CD4-positive, CD25-positive, alpha-beta regulatory T cell (primary cell): ENCODE measurements at regions not wholly inside any gene's neighbourhood (a gene's known extent, or its start where the extent isn't known, plus 50 kb on each side); places are given as distances from the start of the nearest gene placed in this dataset.

ENCODE experiments used
- ATAC-seq, 2 donors: fragments of 150-1000 bp; cut with Tn5 transposase; one replicate each; pipeline ENCODE4 v1.10.0; 2021; ENCODE audit warnings: low read depth in 2 of 2, moderate number of reproducible peaks in 2 of 2, moderate library complexity in 1 of 2
- DNase-seq, 3 donors: peaks; one replicate each; pipeline versions ENCODE4 v3.0.0 to v3.0.0-alpha.2; 2012 to 2022; ENCODE audit warnings: mixed read lengths in 1 of 3
- H3K27ac ChIP-seq: one replicate; pipeline ENCODE4 v1.7.0; 2013; ENCODE audit warnings: mild to moderate bottlenecking, low read length; ENCODE audit not compliant: insufficient read depth, poor library complexity, severe bottlenecking
- H3K27me3 ChIP-seq: one replicate; pipeline ENCODE4 v1.7.0; 2013; ENCODE audit warnings: low read length; ENCODE audit not compliant: control insufficient read depth, insufficient read depth
- H3K36me3 ChIP-seq: one replicate; pipeline ENCODE4 v1.7.0; 2013; ENCODE audit warnings: mild to moderate bottlenecking, low read length, moderate library complexity; ENCODE audit not compliant: control insufficient read depth, insufficient read depth
- H3K4me1 ChIP-seq: 2 replicates; pipeline ENCODE4 v1.7.0; 2013; ENCODE audit warnings: mild to moderate bottlenecking, low read length; ENCODE audit not compliant: insufficient read depth, control insufficient read depth, poor library complexity, severe bottlenecking
- H3K4me3 ChIP-seq: one replicate; pipeline ENCODE4 v1.7.0; 2013; ENCODE audit warnings: low read depth, mild to moderate bottlenecking, low read length, moderate library complexity
- H3K9me3 ChIP-seq, 2 experiments: 1 replicate in 1 of 2; 2 replicates in 1 of 2; pipeline ENCODE4 v1.7.0; 2013; ENCODE audit warnings: low read length in 2 of 2, mild to moderate bottlenecking in 1 of 2, moderate library complexity in 1 of 2; ENCODE audit not compliant: control insufficient read depth in 2 of 2
- H3K27ac Mint-ChIP-seq, 3 donors: one replicate each; pipeline ENCODE4 v1.8.0; 2020 to 2022; ENCODE audit warnings: mild to moderate bottlenecking in 3 of 3, mixed read lengths in 3 of 3, moderate library complexity in 2 of 3
- H3K27me3 Mint-ChIP-seq: one replicate; pipeline ENCODE4 v1.8.0; 2022; ENCODE audit warnings: mild to moderate bottlenecking, mixed read lengths
- H3K36me3 Mint-ChIP-seq: one replicate; pipeline ENCODE4 v1.8.0; 2020; ENCODE audit warnings: mixed read lengths
- H3K4me1 Mint-ChIP-seq, 4 donors: one replicate each; pipeline ENCODE4 v1.8.0; 2020 to 2022; ENCODE audit warnings: mixed read lengths in 4 of 4, mild to moderate bottlenecking in 1 of 4
- H3K4me3 Mint-ChIP-seq, 4 donors: one replicate each; pipeline ENCODE4 v1.8.0; 2020 to 2022; ENCODE audit warnings: mild to moderate bottlenecking in 4 of 4, mixed read lengths in 4 of 4, moderate library complexity in 3 of 4
- H3K9me3 Mint-ChIP-seq, 7 donors: one replicate each; pipeline ENCODE4 v1.8.0; 2020 to 2022; ENCODE audit warnings: mixed read lengths in 7 of 7, mild to moderate bottlenecking in 3 of 7, moderate library complexity in 2 of 7

DNA sequence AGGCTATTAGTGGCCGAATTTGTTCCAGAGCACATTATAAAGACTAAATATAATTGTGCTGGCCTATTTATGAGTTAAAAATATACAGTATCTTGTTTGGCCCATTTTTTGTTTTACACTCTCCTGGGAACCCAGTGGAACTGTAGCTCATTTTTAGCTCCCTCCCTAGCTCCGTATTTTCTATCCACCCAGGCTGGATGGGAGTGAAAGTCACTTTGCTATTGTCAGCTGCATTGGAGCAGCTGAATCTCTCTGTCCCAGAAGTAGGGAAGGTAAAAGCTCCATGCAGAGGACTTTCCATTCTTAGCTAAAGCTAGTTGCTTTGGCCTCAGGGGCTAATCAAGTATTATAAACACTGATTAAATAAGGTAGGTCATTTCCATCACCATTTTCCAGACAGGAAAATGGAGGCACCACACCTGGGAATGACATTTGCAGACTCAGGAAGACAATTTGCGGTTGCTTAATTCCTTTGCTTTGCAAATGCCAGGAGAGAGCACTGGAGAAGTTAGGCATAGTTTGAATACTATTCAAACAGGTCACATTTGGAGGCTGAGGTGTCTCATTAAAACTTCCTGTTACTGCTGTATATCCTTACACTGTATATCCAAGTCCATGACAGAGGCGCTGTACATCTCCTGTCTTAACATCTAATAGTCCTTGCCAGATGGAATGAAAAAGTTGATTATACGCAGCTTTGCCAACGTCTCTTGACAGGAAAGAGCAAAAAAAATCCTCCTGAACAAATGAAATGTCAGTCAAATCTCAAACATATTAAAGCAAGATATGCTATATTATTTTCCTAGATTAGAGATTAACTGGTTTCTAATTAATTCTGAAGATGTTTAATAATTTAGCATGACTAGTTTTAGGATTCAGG is 338.1 kb upstream of the KIRREL3 start:
- DNase-seq (no peak), ATAC-seq (no peak)
- Mint-ChIP-seq H3K36me3 (no peaks in the 10 kb centered on the region), H3K27me3 (no peaks in the 10 kb centered on the region), H3K27ac (no peak overlapping the region), H3K4me3 (no peak overlapping the region), H3K9me3 (peaks cover 0 to 5% (median 3%) of the 10 kb centered on the region in 7 donors), H3K4me1 (no peaks in the 10 kb centered on the region)
- no peak overlapping the region for H3K4me3 ChIP-seq
- H3K9me3 ChIP-seq = no peaks in the 10 kb centered on the region
- H3K27ac ChIP-seq = no peak overlapping the region
- H3K36me3 ChIP-seq = no peaks in the 10 kb centered on the region
- H3K4me1 ChIP-seq = no peaks in the 10 kb centered on the region
- no peaks in the 10 kb centered on the region for H3K27me3 ChIP-seq

DNA sequence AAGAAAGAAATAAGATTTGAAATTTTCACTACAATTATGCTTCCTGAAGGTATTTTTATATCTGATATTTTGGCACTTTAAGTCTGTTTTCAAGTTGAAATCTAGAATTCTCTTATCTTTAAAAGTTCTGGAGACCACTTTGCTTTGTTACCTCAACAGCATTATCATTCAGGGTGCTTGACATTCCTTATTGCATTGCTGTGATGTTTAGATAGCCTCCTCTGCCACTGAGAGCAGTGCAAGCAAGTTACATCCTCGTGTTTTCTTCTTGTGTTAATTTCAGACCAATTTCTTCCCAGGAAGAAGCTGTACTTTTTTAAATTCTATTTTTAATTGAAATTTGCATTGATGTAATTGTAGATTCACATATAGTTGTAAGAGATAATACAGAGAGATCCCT is 333.9 kb upstream of the KIRREL3 start:
- H3K36me3 ChIP-seq = no peaks in the 10 kb centered on the region
- no peaks in the 10 kb centered on the region for H3K4me1 ChIP-seq
- H3K4me3 Mint-ChIP-seq = no peak overlapping the region
- DNase-seq = no peak
- ATAC-seq = no peak
- H3K27me3 ChIP-seq = no peaks in the 10 kb centered on the region
- H3K27me3 Mint-ChIP-seq = no peaks in the 10 kb centered on the region
- H3K27ac Mint-ChIP-seq = no peak overlapping the region
- no peaks in the 10 kb centered on the region for H3K9me3 ChIP-seq
- H3K4me3 ChIP-seq = no peak overlapping the region
- peaks cover 0 to 12% (median 6%) of the 10 kb centered on the region in 7 donors for H3K9me3 Mint-ChIP-seq
- no peak overlapping the region for H3K27ac ChIP-seq
- H3K4me1 Mint-ChIP-seq = no peaks in the 10 kb centered on the region
- no peaks in the 10 kb centered on the region for H3K36me3 Mint-ChIP-seq

DNA sequence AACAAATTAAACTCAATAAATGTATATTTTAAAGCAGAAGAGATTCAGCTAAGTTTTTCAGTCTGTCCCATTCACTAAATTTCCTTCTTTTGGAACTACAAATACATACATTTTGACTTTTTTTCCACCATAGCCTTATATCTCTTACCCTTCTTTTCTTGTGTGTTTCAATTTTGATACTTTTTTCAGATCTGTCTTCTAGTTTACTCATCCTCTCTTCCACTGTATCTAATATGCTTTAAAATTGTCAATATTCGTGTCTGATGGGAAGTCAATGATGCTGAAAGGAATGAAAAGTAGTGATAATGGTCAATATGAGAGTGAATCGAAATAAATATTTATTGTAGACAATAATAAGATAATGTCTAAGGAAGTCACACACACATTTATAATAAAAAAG is 332.3 kb upstream of the KIRREL3 start:
- Histone ChIP-seq H3K27me3 (no peaks in the 10 kb centered on the region), H3K4me1 (no peaks in the 10 kb centered on the region), H3K36me3 (no peaks in the 10 kb centered on the region), H3K4me3 (no peak overlapping the region), H3K27ac (no peak overlapping the region), H3K9me3 (no peaks in the 10 kb centered on the region)
- Mint-ChIP-seq H3K27me3 (no peaks in the 10 kb centered on the region), H3K36me3 (no peaks in the 10 kb centered on the region), H3K4me1 (no peaks in the 10 kb centered on the region), H3K27ac (peak overlapping the region in 1 of 3 donors; percentile 18), H3K9me3 (peaks cover 0 to 12% (median 6%) of the 10 kb centered on the region in 7 donors), H3K4me3 (no peak overlapping the region)
- no peak for ATAC-seq
- no peak for DNase-seq

DNA sequence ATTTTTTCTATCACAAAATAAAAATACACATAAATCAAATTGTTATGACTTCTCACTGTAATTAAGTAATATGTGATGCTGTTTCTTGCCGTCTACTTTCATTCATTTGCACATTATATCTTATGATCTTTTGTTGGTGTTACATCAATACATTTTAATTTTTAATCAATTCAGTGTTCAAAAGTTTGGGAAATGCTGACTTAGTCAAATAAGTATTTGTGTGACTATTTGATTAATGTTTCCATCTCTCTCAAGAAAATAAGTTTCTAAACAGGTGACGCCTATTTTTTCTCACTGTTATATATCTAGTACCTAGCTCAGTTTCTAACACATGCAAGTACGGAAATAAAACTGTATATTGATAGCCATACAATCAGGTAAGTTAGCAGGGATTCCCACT is 329.5 kb upstream of the KIRREL3 start:
- Mint-ChIP-seq H3K9me3 (peaks cover 0 to 10% (median 3%) of the 10 kb centered on the region in 7 donors), H3K4me1 (no peaks in the 10 kb centered on the region), H3K36me3 (no peaks in the 10 kb centered on the region), H3K27me3 (no peaks in the 10 kb centered on the region), H3K4me3 (no peak overlapping the region), H3K27ac (no peak overlapping the region)
- DNase-seq (no peak), ATAC-seq (no peak)
- no peaks in the 10 kb centered on the region for H3K27me3 ChIP-seq
- H3K4me3 ChIP-seq = no peak overlapping the region
- H3K4me1 ChIP-seq = no peaks in the 10 kb centered on the region
- H3K27ac ChIP-seq = no peak overlapping the region
- no peaks in the 10 kb centered on the region for H3K9me3 ChIP-seq
- no peaks in the 10 kb centered on the region for H3K36me3 ChIP-seq

DNA sequence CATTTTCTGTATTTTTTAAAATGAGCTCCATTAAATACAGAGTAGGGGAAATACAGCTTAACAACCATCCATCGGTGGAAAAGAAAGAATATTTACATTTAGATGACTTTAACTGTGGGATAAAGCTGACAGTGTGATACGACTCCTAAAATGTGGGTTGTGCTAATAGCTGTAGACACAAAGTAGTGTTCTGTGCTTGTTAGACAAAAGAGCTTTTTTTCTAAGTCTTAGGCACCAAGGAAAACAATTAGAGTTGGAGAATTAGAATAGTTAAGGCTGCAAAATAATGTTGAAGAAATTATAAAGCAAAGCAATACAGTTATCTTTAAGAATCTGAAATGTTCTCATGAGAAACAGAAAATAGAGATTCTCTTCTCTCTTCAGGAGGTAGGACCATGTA is 307.7 kb upstream of the KIRREL3 start:
- Histone ChIP-seq H3K27me3 (no peaks in the 10 kb centered on the region), H3K4me1 (no peaks in the 10 kb centered on the region), H3K4me3 (no peak overlapping the region), H3K36me3 (no peaks in the 10 kb centered on the region), H3K9me3 (no peaks in the 10 kb centered on the region), H3K27ac (no peak overlapping the region)
- no peak overlapping the region for H3K27ac Mint-ChIP-seq
- no peaks in the 10 kb centered on the region for H3K27me3 Mint-ChIP-seq
- H3K4me3 Mint-ChIP-seq = no peak overlapping the region
- ATAC-seq (no peak), DNase-seq (no peak)
- no peaks in the 10 kb centered on the region for H3K4me1 Mint-ChIP-seq
- peaks cover 0 to 8% (median 3%) of the 10 kb centered on the region in 7 donors for H3K9me3 Mint-ChIP-seq
- no peaks in the 10 kb centered on the region for H3K36me3 Mint-ChIP-seq

DNA sequence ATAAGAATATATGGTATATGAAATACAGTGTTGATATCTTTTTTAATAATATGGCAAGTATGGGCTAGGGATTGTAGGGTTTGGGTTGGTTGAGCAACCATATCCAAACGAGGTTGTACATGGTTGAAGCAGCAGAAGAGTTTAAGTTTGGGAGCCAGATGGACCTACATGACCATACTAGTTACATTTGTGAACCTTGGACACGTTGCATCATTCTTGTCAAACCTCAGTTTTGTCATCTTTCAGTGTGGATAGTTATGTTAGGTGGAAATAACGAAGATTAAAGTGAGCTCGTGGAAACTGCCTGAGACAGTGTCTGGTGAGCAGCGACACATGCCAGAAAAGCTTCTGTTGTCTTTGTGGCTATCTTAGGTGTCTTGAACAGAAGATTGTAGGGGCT is 307.1 kb upstream of the KIRREL3 start:
- no peak overlapping the region for H3K27ac ChIP-seq
- no peaks in the 10 kb centered on the region for H3K27me3 ChIP-seq
- H3K9me3 ChIP-seq = no peaks in the 10 kb centered on the region
- no peak overlapping the region for H3K27ac Mint-ChIP-seq
- DNase-seq = no peak
- no peak overlapping the region for H3K4me3 Mint-ChIP-seq
- ATAC-seq = no peak
- no peak overlapping the region for H3K4me3 ChIP-seq
- H3K9me3 Mint-ChIP-seq = peaks cover 0 to 8% (median 2%) of the 10 kb centered on the region in 7 donors
- no peaks in the 10 kb centered on the region for H3K27me3 Mint-ChIP-seq
- no peaks in the 10 kb centered on the region for H3K4me1 Mint-ChIP-seq
- H3K36me3 ChIP-seq = no peaks in the 10 kb centered on the region
- no peaks in the 10 kb centered on the region for H3K4me1 ChIP-seq
- H3K36me3 Mint-ChIP-seq = no peaks in the 10 kb centered on the region

DNA sequence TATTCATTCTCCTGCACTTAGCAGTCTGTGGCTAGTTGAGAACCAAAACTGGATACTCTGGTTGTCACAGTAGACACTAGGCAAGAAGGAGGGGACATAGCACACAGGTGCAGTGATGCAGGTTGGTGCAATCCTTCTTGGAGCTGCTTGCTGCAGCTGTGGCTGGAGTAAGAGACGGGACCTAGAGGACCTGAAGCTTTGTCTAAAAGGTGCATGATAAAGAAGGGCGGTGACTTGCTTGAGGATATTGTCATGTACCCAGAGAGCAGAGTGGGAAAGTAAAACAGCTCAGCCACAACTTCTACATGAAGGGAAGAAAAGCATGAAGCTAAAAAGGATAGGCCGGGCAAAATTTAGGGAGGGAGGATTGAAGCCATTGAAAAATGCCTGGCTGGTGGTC is 304.1 kb upstream of the KIRREL3 start:
- ATAC-seq (no peak), DNase-seq (no peak)
- H3K4me1 ChIP-seq = no peaks in the 10 kb centered on the region
- no peaks in the 10 kb centered on the region for H3K27me3 ChIP-seq
- no peak overlapping the region for H3K4me3 ChIP-seq
- H3K36me3 ChIP-seq = no peaks in the 10 kb centered on the region
- Mint-ChIP-seq H3K4me1 (no peaks in the 10 kb centered on the region), H3K27ac (no peak overlapping the region), H3K4me3 (no peak overlapping the region), H3K9me3 (peaks cover 0 to 2% (median 0%) of the 10 kb centered on the region in 7 donors), H3K36me3 (no peaks in the 10 kb centered on the region), H3K27me3 (no peaks in the 10 kb centered on the region)
- H3K27ac ChIP-seq = no peak overlapping the region
- H3K9me3 ChIP-seq = no peaks in the 10 kb centered on the region

DNA sequence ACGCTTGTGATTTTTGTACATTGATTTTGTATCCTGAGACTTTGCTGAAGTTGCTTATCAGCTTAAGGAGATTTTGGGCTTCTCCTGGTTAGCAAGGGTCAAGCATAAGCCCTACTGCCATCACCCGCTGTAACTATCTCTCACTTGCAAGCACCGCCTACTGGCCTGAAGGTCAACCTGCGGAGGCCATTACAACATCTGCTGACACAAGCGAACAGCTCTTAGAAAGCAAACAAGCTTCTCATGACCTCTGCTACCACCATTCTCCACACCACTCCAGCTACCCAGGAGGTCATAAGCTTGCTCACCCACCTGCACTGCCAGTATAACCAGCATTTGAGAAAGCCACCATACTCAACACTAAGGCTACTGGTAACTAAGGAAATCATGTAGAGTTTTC is 288.4 kb upstream of the KIRREL3 start:
- Mint-ChIP-seq H3K27me3 (no peaks in the 10 kb centered on the region), H3K9me3 (peaks cover 1 to 22% (median 7%) of the 10 kb centered on the region in 7 donors), H3K4me3 (no peak overlapping the region), H3K36me3 (no peaks in the 10 kb centered on the region), H3K4me1 (no peaks in the 10 kb centered on the region), H3K27ac (no peak overlapping the region)
- H3K4me3 ChIP-seq = no peak overlapping the region
- no peaks in the 10 kb centered on the region for H3K27me3 ChIP-seq
- ATAC-seq = no peak
- no peak for DNase-seq
- H3K36me3 ChIP-seq = no peaks in the 10 kb centered on the region
- no peaks in the 10 kb centered on the region for H3K4me1 ChIP-seq
- H3K27ac ChIP-seq = no peak overlapping the region
- peaks cover 2 to 6% of the 10 kb centered on the region in 2 experiments for H3K9me3 ChIP-seq
